ENCODE measurements at regions not wholly inside any gene's neighbourhood (a gene's known extent, or its start where the extent isn't known, plus 50 kb on each side); places are given as distances from the start of the nearest gene placed in this dataset.

DNA sequence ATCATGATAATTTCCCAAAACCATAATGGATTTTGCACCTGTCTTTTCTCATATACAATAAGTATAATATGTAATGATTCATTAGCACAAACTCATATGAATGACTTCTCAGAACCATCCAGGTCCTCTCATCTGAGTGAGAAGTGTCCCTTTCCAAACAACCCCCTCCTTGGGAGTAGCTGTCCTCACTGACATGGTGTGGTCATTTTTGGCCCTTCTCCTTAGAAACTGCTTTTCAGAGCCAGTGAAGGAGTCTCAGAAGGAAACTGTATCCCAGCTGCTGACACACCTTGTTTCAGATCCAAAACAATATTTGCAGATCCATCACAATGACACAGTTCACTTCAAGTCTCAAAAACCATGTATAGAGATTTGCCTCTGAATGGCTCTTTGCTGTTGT lies 95.5 kb downstream of the MIS18A start:
- DNase-seq (ENCODE audit: low read depth): no peak

DNA sequence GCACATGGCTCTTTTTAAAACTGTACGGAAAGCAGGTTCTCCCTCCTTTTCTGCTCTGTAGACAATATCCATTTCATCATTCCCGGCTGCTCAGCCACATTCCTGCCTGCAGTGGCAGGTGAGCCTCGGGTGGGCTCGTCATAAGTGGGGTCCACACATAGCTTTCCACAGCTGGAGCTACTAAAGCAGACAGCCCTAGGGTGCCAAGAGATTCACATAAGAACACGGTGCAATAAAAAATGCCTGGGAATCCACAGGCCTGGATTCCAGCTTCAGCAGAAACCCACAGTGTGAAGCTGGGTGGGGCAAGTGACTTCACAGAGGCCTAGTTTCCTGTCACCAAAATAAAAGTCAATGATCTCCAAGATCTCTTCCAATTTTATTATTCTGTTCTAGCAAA lies 96.4 kb downstream of the MIS18A start:
- no peak for DNase-seq (ENCODE audit: low read depth)

DNA sequence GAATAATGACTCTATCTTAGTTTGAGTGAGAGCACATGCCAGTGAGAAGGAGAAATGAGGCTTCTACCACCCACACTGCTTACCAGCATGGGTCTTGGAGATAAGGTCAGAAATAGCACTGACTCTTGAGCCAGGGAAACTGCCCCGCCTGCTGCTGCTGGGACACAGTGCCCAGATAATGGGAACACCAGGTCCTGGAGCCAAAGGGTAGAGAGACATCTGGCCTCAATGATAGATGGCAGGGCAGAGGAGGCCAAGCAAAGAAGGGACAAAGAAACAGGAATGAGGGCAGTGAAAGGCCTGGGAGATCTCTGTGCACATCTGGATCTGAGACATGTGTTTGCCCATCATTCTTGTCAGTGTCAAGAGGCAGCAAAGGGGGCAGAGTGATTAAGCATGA lies 97.4 kb downstream of the MIS18A start:
- no peak for DNase-seq (ENCODE audit: low read depth)

DNA sequence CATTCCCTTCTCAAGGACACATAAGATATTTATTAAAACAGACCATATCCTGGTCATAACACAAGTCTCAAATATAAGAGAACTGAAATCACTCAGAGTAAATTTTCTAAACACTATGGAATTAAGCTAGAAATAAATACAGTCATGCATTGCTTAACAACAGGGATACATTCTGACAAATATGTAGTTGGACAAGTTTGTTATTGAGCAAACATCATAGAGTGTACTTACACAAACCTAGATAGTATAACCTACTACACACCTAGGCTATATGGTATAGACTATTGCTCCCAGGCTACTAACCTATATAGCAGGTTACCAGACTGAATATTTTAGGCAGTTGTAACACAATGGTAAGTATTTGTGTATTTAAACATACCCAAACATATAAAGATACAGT lies 104.0 kb downstream of the MIS18A start:
- no peak for DNase-seq (ENCODE audit: low read depth)

DNA sequence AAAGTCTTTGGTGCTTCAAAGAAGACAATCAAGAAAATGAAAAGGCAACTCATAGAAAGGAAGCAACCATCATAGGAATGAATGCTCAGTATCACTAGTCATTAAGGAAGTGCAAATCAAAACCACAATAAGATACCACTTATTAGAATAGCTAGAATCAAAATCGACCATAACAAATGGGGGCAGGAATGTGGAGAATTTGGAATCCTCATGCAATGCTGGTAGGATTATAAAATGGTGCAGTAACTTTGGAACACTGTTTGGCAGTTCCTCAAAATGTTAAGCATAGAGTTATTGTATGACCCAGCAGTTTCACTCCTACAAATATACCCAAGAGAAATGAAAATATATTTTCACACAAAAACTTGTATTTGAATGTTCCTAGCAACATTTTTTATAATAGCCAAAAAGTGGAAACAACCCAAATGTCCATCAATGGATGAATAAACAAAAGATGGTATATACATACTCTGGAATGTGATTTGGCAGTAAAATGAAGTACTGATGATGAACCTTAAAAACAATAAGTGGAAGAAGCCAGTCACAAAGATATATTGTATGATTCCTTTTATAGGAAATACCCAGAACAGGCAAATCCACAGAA lies 105.6 kb downstream of the MIS18A start:
- no peak for DNase-seq (ENCODE audit: low read depth)

DNA sequence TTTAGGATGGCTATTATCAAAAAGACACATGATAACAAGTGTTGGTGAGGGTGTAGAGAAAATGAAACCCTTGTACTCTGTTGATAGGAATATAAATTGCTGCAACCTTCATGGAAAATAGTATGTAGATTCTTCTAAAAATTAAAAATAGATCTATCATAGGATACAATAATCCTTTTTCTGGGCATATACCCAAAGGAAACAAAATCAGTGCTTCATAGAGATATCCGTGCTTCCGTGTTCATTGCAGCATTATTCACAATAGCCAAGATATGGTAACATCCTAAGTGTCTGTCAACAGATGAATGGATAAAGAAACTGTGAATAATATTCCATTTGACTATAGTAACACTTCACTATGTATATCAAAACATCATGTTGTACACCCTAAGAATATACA lies 106.7 kb downstream of the MIS18A start:
- no peak for DNase-seq (ENCODE audit: low read depth)

DNA sequence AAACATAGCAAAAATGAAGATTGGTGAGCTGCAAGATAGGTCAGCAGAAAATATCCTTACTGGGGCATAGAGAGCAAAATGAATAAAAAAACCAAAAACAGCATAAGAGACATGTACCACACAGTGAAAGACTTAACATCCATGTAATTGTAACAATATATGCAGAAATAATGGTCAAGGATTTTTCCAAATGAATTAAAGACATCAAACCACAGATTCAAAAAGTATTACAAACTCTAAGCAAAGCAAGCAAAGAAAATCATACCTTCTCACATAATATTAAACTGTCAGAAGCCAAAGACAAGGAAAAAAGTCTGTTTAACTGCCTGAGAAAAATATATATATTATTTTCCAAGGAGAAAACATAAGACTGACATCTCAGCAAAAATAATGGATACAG lies 111.3 kb downstream of the MIS18A start:
- no peak for DNase-seq (ENCODE audit: low read depth)

DNA sequence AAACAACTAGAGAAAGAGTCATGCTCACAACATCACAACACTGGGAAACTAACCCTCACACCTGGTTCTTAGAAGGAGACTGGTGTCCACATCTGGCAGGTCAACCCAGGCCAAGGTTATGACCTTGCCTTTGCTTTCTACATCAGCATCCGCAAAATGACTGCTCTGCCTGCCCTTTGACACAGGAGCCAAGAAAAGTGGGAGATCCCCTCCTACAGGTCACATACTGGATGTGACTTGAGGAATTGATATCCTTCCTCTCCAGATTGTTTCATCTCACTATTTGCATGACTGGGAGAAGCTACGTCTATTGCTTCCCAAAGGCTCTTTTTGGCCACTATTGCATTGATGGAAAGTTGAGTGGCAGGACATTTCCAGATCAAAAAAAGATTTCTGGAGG lies 115.5 kb downstream of the MIS18A start:
- no peak for DNase-seq (ENCODE audit: low read depth)

DNA sequence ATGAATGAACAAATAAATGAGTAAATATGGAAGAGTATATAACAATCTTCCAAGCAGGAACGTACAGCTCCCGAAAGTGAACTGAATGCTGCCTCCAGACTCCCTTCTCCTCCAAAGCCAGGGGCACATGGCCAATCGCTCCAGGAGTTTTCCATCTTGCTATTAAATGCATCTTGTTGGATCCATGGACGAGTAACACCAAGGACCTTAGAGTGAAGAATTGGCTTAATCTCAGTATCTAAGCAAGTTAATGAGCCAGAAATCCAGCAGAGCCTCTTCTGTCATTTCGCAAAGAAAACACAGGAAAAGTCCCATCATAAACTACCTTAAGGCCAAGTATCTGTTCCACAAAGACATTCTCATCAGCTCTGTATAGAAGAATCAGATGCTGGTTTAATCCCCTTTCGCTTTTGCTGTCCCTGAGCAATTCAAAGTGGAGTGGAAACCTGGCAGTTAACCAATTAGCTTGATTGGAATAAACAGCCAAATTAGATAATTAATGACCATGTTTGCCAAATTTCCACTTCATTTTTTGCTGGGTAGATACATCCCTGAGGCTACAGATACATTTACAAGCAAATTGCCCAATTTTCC lies 116.0 kb downstream of the MIS18A start:
- DNase-seq (ENCODE audit: low read depth): no peak

DNA sequence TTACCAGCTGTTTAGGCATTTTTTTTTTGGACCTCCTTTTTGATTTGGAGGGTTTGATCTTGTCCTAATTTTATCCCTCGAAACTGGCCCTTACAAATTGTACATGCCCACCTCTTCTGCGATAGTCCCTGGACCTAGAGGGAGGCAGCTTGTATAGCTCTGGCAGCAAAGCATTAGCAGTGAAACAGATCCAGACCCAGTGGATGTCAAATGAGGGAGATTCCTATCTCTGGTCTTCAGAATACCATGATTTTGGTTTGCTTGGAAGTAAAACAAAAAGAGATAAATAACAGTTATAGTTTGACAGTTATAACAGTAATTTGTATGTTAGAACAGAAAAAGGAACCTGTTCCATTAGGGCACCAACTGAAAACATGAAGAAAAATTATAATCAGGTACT lies 123.6 kb downstream of the MIS18A start:
- no peak for DNase-seq (ENCODE audit: low read depth)

DNA sequence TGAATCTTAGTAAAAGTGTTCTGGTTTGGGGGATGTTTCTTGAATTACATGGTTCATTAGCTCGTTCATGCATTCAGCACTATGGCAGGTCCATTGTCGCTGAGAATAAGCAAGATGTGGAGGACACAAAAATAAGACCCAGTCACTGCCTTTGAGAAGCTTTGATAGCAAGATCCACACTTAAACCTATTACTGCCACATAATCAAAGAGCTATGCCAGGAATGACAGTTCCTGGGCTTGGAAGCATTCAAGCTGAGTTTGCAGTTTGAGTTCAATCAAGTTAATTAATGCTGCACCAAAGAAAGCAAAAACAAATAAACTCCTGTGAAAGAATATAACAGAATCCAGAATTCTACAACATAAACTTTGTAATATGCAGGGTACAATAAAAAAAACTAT lies 131.8 kb downstream of the MIS18A start:
- no peak for DNase-seq (ENCODE audit: low read depth)

DNA sequence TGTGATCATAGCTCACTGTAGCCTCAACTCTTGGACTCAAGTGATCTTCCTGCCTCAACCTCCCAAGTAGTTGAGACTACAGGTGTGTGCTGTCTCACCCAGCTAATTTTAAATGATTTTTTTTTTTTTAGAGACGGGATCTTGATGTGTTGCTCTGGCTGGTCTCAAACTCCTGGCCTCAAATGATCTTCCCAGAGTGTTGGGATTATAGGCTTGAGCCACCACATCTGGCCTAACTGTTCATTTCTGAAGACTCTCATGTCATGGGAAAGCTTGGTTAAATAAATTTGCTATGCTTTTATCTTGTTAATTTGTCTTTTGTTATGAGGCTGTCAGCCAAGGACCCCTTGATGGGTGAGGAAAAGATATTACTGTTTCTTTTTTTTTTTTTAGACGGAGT lies 134.0 kb downstream of the MIS18A start:
- DNase-seq (ENCODE audit: low read depth): no peak

DNA sequence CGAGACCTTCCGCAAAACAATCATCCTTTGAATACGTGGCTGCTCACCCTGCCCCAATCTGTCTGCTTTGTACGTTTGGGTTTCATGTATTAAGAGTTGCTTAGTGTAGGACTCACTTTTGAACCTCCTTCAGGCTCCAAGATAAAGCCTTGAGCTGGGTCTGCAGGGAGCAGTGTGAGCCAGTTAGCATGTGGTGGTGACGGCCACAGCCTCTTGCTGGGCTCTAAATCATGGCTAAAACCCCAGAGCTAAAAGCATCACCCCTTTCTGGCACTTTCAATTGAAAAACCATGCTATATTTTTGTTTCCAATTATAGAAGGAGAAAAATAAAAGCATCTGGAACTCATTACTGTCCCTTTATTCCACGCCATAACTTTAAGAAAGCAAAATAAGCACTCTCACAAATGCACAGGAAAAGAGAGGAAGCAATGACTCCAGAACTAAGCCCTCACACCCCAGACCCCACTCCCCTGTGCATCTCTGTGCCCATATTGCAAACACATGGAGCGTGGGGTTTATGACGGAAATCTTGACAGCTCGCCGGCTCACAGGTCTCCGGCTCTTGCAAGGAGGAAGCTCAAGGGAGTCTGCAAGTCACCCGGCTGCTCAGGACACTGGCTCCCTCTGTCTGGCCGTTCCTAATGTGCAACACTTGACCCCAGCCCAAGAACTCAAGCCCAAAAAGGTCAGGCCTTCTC lies 135.5 kb downstream of the MIS18A start:
- peak; percentile 61 for DNase-seq (ENCODE audit: low read depth)

DNA sequence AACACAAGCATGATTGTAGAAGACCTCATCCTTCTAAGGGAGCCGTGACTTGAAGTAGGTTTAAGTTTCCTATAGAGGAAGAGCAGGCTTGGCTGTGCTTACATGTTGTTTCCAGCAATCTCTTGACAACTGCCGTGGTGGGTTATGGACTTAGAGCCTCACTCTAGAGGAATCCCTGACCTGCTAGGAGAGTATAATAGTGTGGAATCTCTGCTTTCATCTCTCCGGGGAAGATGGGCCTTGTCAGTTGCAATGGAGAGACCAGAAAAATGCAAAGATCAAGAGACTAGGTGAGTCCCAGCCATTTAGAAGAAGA lies 137.6 kb downstream of the MIS18A start:
- no peak for DNase-seq (ENCODE audit: low read depth)

DNA sequence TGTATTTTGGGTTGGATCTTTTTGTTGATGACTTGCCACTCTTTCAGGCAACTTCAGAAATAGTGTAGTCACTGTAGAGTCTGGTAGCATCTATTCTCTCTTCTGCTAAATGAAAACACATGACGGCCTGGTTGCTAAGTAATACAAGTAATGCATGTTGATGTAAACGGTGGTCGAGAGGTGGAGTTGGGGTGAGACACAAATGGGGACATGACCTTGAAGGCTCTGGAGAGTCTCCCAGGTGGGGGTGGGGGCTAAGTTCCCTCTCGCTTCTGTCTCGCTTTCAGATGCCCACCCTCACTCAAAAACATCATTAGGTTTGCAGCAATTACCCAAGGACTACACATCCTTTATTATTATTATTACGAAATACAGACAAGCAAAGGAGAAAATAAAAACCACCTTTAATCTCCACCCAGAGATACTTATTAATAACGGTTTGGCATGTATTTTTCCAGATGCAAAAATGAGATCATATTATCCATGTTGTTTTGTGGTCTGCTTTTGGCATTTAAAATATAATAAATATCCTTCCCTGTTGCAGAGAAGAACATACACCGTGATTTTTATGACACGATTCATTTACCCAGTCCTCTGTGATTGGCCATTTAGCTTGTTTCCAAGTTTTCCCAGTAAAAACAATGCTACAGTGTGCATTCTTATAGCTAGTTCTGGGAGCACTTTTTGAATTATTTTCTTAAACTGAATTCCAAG lies 138.1 kb downstream of the MIS18A start:
- peak; percentile 69 for DNase-seq (ENCODE audit: low read depth)

DNA sequence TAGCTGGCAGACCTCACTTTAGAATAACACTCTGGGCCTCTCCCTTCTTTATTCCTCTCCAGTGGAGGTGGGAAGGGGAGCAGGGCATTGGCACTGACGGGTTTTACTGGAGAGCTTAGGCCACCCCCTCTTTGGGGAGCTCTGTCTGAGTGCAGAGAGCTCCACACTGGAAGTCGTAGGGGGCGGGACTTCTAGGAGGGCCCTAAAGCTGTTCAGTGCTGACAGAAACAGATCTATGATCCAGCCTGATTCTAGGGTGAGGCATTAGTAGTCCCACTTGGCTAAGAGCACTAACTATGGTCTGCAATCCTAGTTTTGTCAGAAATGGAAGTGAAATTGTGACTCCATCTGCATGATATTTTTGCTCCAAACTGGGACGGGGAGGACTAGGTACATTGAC lies 138.7 kb downstream of the MIS18A start:
- no peak for DNase-seq (ENCODE audit: low read depth)

DNA sequence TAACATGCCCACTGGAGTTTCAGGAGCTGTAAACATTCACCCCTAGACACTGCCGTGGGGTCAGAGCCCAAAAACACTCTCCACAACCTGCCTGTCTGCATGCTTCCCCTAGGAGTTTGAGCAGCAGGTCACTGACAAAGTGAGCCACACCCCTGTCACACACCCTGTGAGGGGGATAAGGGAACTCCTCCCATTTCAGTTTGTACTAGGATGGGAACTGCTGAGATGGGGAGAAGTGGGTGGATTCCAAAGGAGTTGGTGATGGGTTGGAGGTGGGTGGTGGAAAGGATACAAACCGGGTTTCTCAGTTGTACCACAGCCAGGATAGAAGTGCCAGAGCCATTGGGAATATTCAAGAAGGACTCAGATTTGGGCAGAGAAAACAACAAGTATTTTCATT lies 140.2 kb downstream of the MIS18A start:
- no peak for DNase-seq (ENCODE audit: low read depth)

DNA sequence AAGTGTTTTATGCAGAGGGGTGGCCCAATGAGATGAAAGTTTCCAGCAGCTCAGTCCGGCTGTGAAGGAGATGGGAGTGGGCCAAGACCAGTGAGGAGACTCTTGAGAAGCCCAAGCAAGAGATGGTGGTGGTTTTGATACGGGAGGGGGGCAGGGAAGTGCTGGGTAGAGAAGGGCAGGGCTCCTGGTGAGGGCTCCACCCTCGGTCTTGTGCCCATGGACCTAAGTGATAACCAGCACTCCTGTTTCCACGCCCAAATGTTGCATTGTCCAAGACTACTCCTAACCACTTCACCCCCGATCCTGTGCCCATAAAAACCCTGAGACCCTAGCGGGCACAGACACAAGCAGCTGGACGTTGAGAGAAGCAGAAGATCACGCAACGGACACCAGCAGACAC lies 140.9 kb downstream of the MIS18A start:
- DNase-seq (ENCODE audit: low read depth): no peak

DNA sequence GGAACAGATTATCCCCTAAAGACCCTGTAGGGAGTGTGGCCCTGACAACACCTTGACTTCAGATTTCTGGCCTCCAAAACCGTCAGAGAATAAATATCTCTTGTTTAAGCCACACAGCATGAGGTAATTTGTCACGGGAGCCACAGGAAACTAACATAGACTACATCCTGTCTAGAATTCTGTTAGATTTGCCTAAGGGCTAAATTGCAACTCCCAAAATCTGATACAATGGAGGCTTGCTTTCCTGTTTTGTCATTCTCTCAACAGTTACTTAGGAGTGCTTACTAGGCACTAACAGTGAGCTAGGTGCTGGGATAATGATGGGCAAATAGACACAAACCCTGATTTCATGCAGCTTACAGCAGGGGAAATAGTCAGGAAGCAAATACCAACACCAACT lies 141.6 kb downstream of the MIS18A start:
- DNase-seq (ENCODE audit: low read depth): no peak

DNA sequence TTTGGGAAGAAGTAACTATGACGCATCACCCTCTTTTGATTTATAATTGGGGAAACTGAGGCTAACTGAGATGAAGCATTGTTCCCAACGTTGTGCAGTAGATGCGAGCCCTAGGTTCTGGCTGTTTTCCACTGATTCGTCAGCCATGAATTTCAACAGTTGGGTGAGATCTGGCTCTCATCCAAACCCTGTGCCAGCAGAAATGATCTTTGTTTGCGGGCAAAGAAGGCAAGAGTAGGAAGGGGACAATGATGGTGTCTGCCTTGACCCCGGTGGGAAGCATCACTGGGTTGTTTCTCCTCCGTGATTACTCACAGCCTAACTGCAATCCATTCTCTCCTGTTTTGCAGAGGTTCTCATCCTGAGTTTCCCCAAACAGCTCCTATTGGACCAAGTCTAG lies 142.3 kb downstream of the MIS18A start:
- no peak for DNase-seq (ENCODE audit: low read depth)

DNA sequence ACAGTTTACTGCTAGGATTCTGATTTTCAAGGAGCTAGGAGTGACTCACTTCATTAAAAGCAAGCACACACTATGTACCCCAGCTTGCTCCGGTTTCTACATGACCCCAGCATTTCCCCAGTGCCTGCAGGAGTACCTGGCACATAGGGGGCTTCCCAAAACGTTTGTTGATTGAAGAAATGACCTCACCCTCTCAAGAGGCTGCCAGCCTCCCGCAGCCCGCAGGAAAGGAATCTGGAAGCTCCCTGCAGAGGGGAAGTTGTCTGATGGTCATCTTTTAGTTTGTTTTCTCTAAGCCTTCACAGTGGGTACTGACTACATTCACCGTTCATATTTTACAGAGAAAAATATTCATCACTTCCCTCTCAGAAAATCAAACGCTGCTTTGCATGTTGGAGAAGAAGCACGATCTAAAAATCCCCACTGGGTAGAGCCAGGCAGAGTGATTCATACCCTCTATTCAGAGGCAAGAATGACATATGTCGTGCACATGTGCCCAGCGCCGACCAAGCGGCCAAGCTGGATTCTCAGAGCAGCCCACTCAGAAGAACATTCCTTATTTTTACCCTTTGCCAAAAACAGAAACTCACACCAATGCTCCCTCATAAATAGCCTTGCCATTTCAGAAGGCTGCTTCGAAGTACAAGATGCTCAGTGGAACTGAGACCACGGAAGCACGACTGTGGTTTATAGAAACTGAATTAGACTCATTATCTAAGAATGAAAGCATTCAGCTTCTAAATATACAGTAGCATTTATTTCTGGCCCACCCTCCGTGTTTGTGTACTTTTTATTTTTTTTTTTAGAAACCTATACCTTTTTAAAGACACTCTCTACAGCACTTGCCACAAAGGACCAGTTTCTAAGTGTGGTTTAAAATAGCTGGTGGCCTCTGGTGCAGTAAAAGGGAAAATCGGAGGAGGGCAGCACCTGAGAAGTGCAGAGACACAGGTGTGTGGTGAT lies 143.2 kb downstream of the MIS18A start:
- peak; percentile 40 for DNase-seq (ENCODE audit: low read depth)

DNA sequence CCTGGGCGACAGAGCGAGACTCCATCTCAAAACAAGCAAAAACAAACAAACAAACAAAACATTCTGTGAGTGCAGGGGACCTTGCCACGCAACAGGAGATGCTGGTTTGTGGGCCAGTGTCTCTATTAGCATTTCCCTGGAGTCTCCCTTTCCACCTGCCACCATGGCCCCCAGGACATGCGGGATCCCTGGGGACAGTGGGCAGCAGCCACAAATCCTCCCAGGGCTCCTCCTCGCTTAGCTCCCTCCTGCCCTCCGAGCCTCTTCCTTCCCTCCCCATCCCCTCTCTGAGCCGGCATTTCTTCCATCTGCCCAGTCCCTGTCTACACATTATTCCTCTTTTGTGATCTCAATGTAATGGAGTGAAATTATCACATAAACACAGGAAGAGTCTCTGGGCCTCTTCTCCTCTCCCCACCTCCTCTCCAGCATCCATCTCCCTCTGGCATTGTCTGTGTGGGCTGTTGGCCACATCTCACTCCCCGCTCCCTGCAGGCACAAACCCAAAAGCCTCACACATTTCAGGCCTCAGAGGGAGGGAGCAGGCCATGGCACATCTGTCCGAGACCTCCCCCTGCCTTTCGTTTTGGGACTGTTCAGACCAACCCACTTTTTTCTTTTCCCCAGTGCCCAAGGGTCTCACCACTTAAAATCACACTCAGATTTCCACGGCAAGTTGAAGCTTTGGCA lies 144.3 kb downstream of the MIS18A start:
- DNase-seq (ENCODE audit: low read depth): no peak
